ENCODE measurements at regions not wholly inside any gene's neighbourhood (a gene's known extent, or its start where the extent isn't known, plus 50 kb on each side); places are given as distances from the start of the nearest gene placed in this dataset.

DNA sequence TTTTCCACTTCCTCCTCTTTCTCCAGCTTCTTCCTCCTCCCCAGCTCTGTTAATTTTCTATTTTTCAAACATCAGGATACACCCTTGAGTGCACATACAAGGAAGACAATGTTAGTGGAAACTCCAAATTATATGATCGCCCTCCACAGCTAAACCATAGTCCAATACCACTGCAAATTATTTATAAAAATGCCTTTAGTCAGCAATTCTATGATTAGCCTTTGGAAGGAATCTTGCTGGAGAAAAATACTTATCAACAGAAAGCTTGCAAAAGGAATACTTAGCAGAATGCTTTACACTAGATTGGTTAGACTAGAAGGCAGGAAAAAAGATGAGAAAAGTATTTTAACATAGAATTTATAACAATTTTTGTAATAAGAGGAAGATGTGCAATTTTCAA, 178.9 kb downstream of the FAM124B start:
- no peak for TF ChIP-seq POLR2A (IDR thresholded peaks at IDR 0.05)
- TF ChIP-seq, protein P1, sequence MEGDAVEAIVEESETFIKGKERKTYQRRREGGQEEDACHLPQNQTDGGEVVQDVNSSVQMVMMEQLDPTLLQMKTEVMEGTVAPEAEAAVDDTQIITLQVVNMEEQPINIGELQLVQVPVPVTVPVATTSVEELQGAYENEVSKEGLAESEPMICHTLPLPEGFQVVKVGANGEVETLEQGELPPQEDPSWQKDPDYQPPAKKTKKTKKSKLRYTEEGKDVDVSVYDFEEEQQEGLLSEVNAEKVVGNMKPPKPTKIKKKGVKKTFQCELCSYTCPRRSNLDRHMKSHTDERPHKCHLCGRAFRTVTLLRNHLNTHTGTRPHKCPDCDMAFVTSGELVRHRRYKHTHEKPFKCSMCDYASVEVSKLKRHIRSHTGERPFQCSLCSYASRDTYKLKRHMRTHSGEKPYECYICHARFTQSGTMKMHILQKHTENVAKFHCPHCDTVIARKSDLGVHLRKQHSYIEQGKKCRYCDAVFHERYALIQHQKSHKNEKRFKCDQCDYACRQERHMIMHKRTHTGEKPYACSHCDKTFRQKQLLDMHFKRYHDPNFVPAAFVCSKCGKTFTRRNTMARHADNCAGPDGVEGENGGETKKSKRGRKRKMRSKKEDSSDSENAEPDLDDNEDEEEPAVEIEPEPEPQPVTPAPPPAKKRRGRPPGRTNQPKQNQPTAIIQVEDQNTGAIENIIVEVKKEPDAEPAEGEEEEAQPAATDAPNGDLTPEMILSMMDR (IDR thresholded peaks at IDR 0.05) = no peak
- no peaks in the 10 kb centered on the region for H3K36me3 ChIP-seq (replicated peaks in 1 of 2; ENCODE audit: insufficient read depth in 1 of 2, low read depth in 2 of 2)
- no peak for ATAC-seq
- H3K9me3 ChIP-seq = no peaks in the 10 kb centered on the region
- H3K4me3 ChIP-seq = no peak overlapping the region
- no peaks in the 10 kb centered on the region for H3K27me3 ChIP-seq
- DNase-seq = no peak
- intact Hi-C loops (cut with DNase I) = no loop called here
- H3K27ac ChIP-seq = no peak overlapping the region
- WGBS, 2 donors = 0 to 28% methylated on average over 1 of the region's 1 CpG
- no peaks in the 10 kb centered on the region for H3K4me1 ChIP-seq

DNA sequence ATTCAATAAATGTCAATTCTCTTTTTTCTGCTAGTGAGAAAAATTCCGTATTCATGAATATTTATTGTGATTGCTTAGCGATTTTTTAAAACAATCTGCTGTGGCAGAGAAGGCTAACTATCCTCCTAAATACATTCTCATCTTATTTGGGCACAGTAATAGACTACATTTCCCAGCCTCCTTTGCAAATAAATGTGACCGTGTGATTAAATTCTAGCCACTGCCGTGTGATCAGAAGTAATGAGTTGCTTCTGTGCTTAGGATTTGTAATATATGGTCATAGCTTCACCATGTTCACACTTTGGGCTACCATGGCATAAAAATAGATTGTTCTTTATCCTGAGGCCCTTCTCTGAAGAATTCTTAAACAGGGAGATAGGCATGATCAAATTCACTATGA, 179.6 kb downstream of the FAM124B start:
- DNase-seq = no peak
- Histone ChIP-seq H3K4me3 (no peak overlapping the region), H3K27me3 (no peaks in the 10 kb centered on the region), H3K9me3 (no peaks in the 10 kb centered on the region), H3K27ac (no peak overlapping the region), H3K4me1 (no peaks in the 10 kb centered on the region), H3K36me3 (replicated peaks in 1 of 2; ENCODE audit: insufficient read depth in 1 of 2, low read depth in 2 of 2) (no peaks in the 10 kb centered on the region)
- ATAC-seq = no peak
- TF ChIP-seq, protein P1 (IDR thresholded peaks at IDR 0.05) = no peak
- no peak for TF ChIP-seq POLR2A (IDR thresholded peaks at IDR 0.05)
- intact Hi-C loops (cut with DNase I) = no loop called here
- 32 to 34% methylated on average over 4 of the region's 4 CpGs for WGBS, 2 donors

DNA sequence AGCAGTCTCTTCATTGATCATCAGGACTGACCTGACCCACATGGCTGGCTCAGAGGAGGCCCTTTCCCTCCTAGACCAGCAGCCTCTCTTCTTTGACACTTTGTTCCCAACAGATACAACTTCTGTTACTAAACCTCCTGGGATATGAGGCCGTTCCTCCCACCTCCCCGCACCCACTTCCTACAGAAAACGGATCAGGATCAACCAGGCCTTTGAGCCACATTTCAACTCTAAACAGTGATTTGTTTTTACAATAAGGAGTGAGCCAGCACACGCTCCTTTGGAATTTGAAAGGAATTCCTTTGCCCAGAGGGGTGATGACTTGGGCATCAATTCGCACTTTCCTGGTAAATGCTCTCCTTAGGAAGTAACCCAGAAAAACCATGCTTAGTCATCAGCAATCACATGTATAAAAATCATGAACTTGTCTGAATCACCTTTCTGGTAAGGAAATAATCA, 180.4 kb downstream of the FAM124B start:
- Histone ChIP-seq H3K4me1 (no peaks in the 10 kb centered on the region), H3K9me3 (no peaks in the 10 kb centered on the region), H3K4me3 (no peak overlapping the region), H3K36me3 (replicated peaks in 1 of 2; ENCODE audit: insufficient read depth in 1 of 2, low read depth in 2 of 2) (no peaks in the 10 kb centered on the region), H3K27ac (no peak overlapping the region), H3K27me3 (no peaks in the 10 kb centered on the region)
- intact Hi-C loops (cut with DNase I) = no loop called here
- WGBS, 2 donors = 57 to 61% methylated on average over 5 of the region's 5 CpGs
- DNase-seq (no peak), ATAC-seq (no peak)
- TF ChIP-seq, protein P1 (IDR thresholded peaks at IDR 0.05) = no peak
- no peak for TF ChIP-seq POLR2A (IDR thresholded peaks at IDR 0.05)

DNA sequence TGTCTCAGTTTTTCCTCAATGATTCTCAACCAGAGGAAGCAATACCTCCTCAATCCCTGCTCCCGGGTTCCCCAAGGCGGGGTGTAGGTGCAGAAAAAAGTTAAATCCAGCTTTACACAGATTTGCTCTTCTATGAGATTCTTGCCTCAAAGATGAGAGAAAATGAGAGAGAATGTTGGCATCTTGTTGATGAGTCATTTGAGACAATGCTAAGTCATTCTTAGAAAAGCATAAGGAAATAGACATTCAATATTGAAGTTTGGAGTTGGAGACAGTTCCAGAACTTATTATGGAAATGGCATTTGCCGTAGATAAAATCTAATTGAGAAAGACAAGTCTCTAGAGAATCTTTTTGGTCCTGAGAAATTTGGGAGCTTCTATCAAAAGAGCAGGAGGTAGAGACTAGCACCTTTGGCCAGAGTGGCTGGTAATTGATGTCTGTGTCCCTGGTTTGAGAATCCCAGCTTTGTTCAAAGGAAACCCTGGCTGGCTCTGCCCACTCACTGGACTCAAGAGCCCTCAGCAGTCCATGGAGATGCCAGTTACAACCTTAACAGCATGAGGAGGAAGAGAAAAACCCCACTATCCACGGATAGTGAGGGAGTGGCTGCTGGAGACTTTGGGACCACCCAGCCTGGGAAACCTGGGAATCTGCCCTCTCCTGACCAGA, 181.2 kb downstream of the FAM124B start:
- H3K27ac ChIP-seq = no peak overlapping the region
- H3K27me3 ChIP-seq = no peaks in the 10 kb centered on the region
- ATAC-seq (no peak), DNase-seq (no peak)
- H3K4me1 ChIP-seq = no peaks in the 10 kb centered on the region
- no peaks in the 10 kb centered on the region for H3K36me3 ChIP-seq (replicated peaks in 1 of 2; ENCODE audit: insufficient read depth in 1 of 2, low read depth in 2 of 2)
- no peak overlapping the region for H3K4me3 ChIP-seq
- TF ChIP-seq POLR2A (IDR thresholded peaks at IDR 0.05) = no peak
- TF ChIP-seq, protein P1 (IDR thresholded peaks at IDR 0.05) = no peak
- 46 to 48% methylated on average over 4 of the region's 4 CpGs for WGBS, 2 donors
- intact Hi-C loops (cut with DNase I) = no loop called here
- H3K9me3 ChIP-seq = no peaks in the 10 kb centered on the region

DNA sequence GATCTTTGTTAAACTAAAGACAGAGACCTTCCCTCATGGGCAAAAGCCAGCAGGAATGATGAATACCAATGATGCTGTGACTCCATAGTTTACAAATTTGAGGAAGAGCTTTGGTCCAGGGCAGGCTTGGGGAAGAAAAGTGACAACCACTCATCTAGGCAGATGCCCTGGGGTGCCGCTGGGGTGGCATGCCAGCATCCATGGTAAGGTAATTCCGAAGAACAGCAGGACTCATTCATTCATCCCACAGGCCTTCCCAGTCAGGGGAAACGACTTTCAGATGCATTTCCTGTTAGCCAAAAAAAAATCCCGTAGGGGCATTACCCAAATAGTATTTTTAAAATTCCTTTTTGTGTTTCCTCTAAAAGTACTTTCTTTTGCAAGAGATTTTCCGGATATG, 180.7 kb upstream of the SERPINE2 start:
- intact Hi-C loops (cut with DNase I) = no loop called here
- H3K4me3 ChIP-seq = no peak overlapping the region
- WGBS, 2 donors = 62 to 66% methylated on average over 5 of the region's 5 CpGs
- ATAC-seq (no peak), DNase-seq (no peak)
- no peak overlapping the region for H3K27ac ChIP-seq
- no peaks in the 10 kb centered on the region for H3K36me3 ChIP-seq (replicated peaks in 1 of 2; ENCODE audit: insufficient read depth in 1 of 2, low read depth in 2 of 2)
- TF ChIP-seq POLR2A (IDR thresholded peaks at IDR 0.05) = no peak
- TF ChIP-seq, protein P1 (IDR thresholded peaks at IDR 0.05) = no peak
- no peaks in the 10 kb centered on the region for H3K27me3 ChIP-seq
- H3K4me1 ChIP-seq = no peaks in the 10 kb centered on the region
- H3K9me3 ChIP-seq = no peaks in the 10 kb centered on the region
